ENCODE measurements at regions not wholly inside any gene's neighbourhood (a gene's known extent, or its start where the extent isn't known, plus 50 kb on each side); places are given as distances from the start of the nearest gene placed in this dataset.
A peak's percentile ranks its signal among the peaks of the same experiment; 100 is the strongest.

GRCh38 chr13:97101912-97102708 is 107.8 kb upstream of the OXGR1 start:
- Mint-ChIP-seq H3K4me3 (no peak overlapping the region), H3K4me1 (ENCODE audit: low read depth) (peaks cover 11% of the 10 kb centered on the region), H3K27ac (no peak overlapping the region), H3K27me3 (no peaks in the 10 kb centered on the region), H3K9me3 (no peaks in the 10 kb centered on the region), H3K36me3 (ENCODE audit: low read depth) (no peaks in the 10 kb centered on the region)
- intact Hi-C loops (cut with micrococcal nuclease): no loop called here

GRCh38 chr13:97106323-97106722 is 112.0 kb upstream of the OXGR1 start:
- Mint-ChIP-seq H3K4me3 (no peak overlapping the region), H3K9me3 (no peaks in the 10 kb centered on the region), H3K27me3 (peaks cover 6% of the 10 kb centered on the region), H3K27ac (no peak overlapping the region), H3K4me1 (ENCODE audit: low read depth) (peaks cover 12% of the 10 kb centered on the region), H3K36me3 (ENCODE audit: low read depth) (no peaks in the 10 kb centered on the region)
- intact Hi-C loops (cut with micrococcal nuclease): no loop called here

- no peak overlapping the region for H3K27ac Mint-ChIP-seq
- intact Hi-C loops (cut with micrococcal nuclease): no loop called here
- H3K9me3 Mint-ChIP-seq: no peaks in the 10 kb centered on the region
- peaks cover 9% of the 10 kb centered on the region for H3K4me1 Mint-ChIP-seq (ENCODE audit: low read depth)
- no peaks in the 10 kb centered on the region for H3K36me3 Mint-ChIP-seq (ENCODE audit: low read depth)
- H3K4me3 Mint-ChIP-seq: no peak overlapping the region
- H3K27me3 Mint-ChIP-seq: peaks cover 18% of the 10 kb centered on the region
These were observed 113.7 kb upstream of the OXGR1 start for GRCh38 chr13:97107815-97108529.

GRCh38 chr13:97108530-97108900 is 113.6 kb upstream of the MBNL2 start:
- H3K36me3 Mint-ChIP-seq (ENCODE audit: low read depth): no peaks in the 10 kb centered on the region
- no peak overlapping the region for H3K27ac Mint-ChIP-seq
- intact Hi-C loops (cut with micrococcal nuclease): no loop called here
- no peak overlapping the region for H3K4me3 Mint-ChIP-seq
- no peaks in the 10 kb centered on the region for H3K9me3 Mint-ChIP-seq
- H3K27me3 Mint-ChIP-seq: peaks cover 23% of the 10 kb centered on the region
- peaks cover 11% of the 10 kb centered on the region for H3K4me1 Mint-ChIP-seq (ENCODE audit: low read depth)

- H3K4me3 Mint-ChIP-seq: no peak overlapping the region
- intact Hi-C loops (cut with micrococcal nuclease): no loop called here
- H3K27me3 Mint-ChIP-seq: peaks cover 28% of the 10 kb centered on the region
- H3K27ac Mint-ChIP-seq: no peak overlapping the region
- no peaks in the 10 kb centered on the region for H3K36me3 Mint-ChIP-seq (ENCODE audit: low read depth)
- H3K4me1 Mint-ChIP-seq (ENCODE audit: low read depth): peaks cover 13% of the 10 kb centered on the region
- H3K9me3 Mint-ChIP-seq: no peaks in the 10 kb centered on the region
These were observed 112.9 kb upstream of the MBNL2 start for GRCh38 chr13:97109256-97109655.

- Mint-ChIP-seq H3K27ac (peak overlapping the region; percentile 40), H3K36me3 (ENCODE audit: low read depth) (no peaks in the 10 kb centered on the region), H3K27me3 (peaks cover 35% of the 10 kb centered on the region), H3K4me3 (no peak overlapping the region), H3K4me1 (ENCODE audit: low read depth) (peaks cover 13% of the 10 kb centered on the region), H3K9me3 (no peaks in the 10 kb centered on the region)
- intact Hi-C loops (cut with micrococcal nuclease): loop anchor here (1.0 to 5.0 kb wide), 4 partner anchors 234 to 691 kb away; no protein-coding TSS in a partner anchor
These were observed 112.2 kb upstream of the MBNL2 start for GRCh38 chr13:97109841-97110492.

- Mint-ChIP-seq H3K27me3 (peaks cover 42% of the 10 kb centered on the region), H3K4me3 (no peak overlapping the region), H3K36me3 (ENCODE audit: low read depth) (no peaks in the 10 kb centered on the region), H3K27ac (no peak overlapping the region), H3K9me3 (no peaks in the 10 kb centered on the region), H3K4me1 (ENCODE audit: low read depth) (peaks cover 13% of the 10 kb centered on the region)
- intact Hi-C loops (cut with micrococcal nuclease): loop anchor here (1.0 to 5.0 kb wide), 4 partner anchors 233 to 690 kb away; no protein-coding TSS in a partner anchor
These were observed 111.2 kb upstream of the MBNL2 start for GRCh38 chr13:97110936-97111335.

- peaks cover 13% of the 10 kb centered on the region for H3K4me1 Mint-ChIP-seq (ENCODE audit: low read depth)
- H3K4me3 Mint-ChIP-seq: no peak overlapping the region
- H3K27me3 Mint-ChIP-seq: peaks cover 44% of the 10 kb centered on the region
- H3K9me3 Mint-ChIP-seq: no peaks in the 10 kb centered on the region
- H3K27ac Mint-ChIP-seq: no peak overlapping the region
- intact Hi-C loops (cut with micrococcal nuclease): loop anchor here (2.0 to 5.0 kb wide), 2 partner anchors 466 to 689 kb away; no protein-coding TSS in a partner anchor
- no peaks in the 10 kb centered on the region for H3K36me3 Mint-ChIP-seq (ENCODE audit: low read depth)
These were observed 110.4 kb upstream of the MBNL2 start for GRCh38 chr13:97111756-97112155.

- peaks cover 13% of the 10 kb centered on the region for H3K4me1 Mint-ChIP-seq (ENCODE audit: low read depth)
- no peak overlapping the region for H3K27ac Mint-ChIP-seq
- intact Hi-C loops (cut with micrococcal nuclease): loop anchor here (5.0 kb wide), 1 partner anchor 465 kb away; no protein-coding TSS in a partner anchor
- H3K27me3 Mint-ChIP-seq: peaks cover 44% of the 10 kb centered on the region
- H3K9me3 Mint-ChIP-seq: no peaks in the 10 kb centered on the region
- H3K4me3 Mint-ChIP-seq: no peak overlapping the region
- H3K36me3 Mint-ChIP-seq (ENCODE audit: low read depth): no peaks in the 10 kb centered on the region
These were observed 109.5 kb upstream of the MBNL2 start for GRCh38 chr13:97112446-97113152.

GRCh38 chr13:97113231-97114001 is 108.7 kb upstream of the MBNL2 start:
- Mint-ChIP-seq H3K27ac (no peak overlapping the region), H3K27me3 (peaks cover 50% of the 10 kb centered on the region), H3K36me3 (ENCODE audit: low read depth) (no peaks in the 10 kb centered on the region), H3K4me1 (ENCODE audit: low read depth) (peaks cover 13% of the 10 kb centered on the region), H3K4me3 (no peak overlapping the region), H3K9me3 (no peaks in the 10 kb centered on the region)
- intact Hi-C loops (cut with micrococcal nuclease): loop anchor here (5.0 kb wide), 1 partner anchor 464 kb away; no protein-coding TSS in a partner anchor

GRCh38 chr13:97114651-97115050 is 107.5 kb upstream of the MBNL2 start:
- no peaks in the 10 kb centered on the region for H3K36me3 Mint-ChIP-seq (ENCODE audit: low read depth)
- H3K4me3 Mint-ChIP-seq: no peak overlapping the region
- H3K4me1 Mint-ChIP-seq (ENCODE audit: low read depth): peaks cover 10% of the 10 kb centered on the region
- no peaks in the 10 kb centered on the region for H3K9me3 Mint-ChIP-seq
- H3K27me3 Mint-ChIP-seq: peaks cover 52% of the 10 kb centered on the region
- no peak overlapping the region for H3K27ac Mint-ChIP-seq
- intact Hi-C loops (cut with micrococcal nuclease): loop anchor here (5.0 kb wide), 1 partner anchor 463 kb away; no protein-coding TSS in a partner anchor

GRCh38 chr13:97116754-97117153 is 105.4 kb upstream of the MBNL2 start:
- Mint-ChIP-seq H3K27ac (no peak overlapping the region), H3K4me1 (ENCODE audit: low read depth) (peaks cover 4% of the 10 kb centered on the region), H3K36me3 (ENCODE audit: low read depth) (no peaks in the 10 kb centered on the region), H3K27me3 (peaks cover 55% of the 10 kb centered on the region), H3K9me3 (no peaks in the 10 kb centered on the region), H3K4me3 (no peak overlapping the region)
- intact Hi-C loops (cut with micrococcal nuclease): no loop called here

GRCh38 chr13:97117388-97117910 is 104.7 kb upstream of the MBNL2 start:
- Mint-ChIP-seq H3K36me3 (ENCODE audit: low read depth) (no peaks in the 10 kb centered on the region), H3K27me3 (peaks cover 50% of the 10 kb centered on the region), H3K9me3 (no peaks in the 10 kb centered on the region), H3K4me3 (no peak overlapping the region), H3K27ac (no peak overlapping the region), H3K4me1 (ENCODE audit: low read depth) (peaks cover 4% of the 10 kb centered on the region)
- intact Hi-C loops (cut with micrococcal nuclease): no loop called here

Measured in dendritic cell treated with granulocyte-macrophage colony-stimulating factor and Interleukin-4, amounts not matched to agents 40 ng/mL and 50 ng/mL, for 4 days (primary cell).